ENCODE measurements at regions not wholly inside any gene's neighbourhood (a gene's known extent, or its start where the extent isn't known, plus 50 kb on each side); places are given as distances from the start of the nearest gene placed in this dataset.
"Not testable (repeated sequence)": the region's sequence is repeated elsewhere in the genome, so short reads cannot be mapped to it uniquely, and the experiment has no call there.

DNA sequence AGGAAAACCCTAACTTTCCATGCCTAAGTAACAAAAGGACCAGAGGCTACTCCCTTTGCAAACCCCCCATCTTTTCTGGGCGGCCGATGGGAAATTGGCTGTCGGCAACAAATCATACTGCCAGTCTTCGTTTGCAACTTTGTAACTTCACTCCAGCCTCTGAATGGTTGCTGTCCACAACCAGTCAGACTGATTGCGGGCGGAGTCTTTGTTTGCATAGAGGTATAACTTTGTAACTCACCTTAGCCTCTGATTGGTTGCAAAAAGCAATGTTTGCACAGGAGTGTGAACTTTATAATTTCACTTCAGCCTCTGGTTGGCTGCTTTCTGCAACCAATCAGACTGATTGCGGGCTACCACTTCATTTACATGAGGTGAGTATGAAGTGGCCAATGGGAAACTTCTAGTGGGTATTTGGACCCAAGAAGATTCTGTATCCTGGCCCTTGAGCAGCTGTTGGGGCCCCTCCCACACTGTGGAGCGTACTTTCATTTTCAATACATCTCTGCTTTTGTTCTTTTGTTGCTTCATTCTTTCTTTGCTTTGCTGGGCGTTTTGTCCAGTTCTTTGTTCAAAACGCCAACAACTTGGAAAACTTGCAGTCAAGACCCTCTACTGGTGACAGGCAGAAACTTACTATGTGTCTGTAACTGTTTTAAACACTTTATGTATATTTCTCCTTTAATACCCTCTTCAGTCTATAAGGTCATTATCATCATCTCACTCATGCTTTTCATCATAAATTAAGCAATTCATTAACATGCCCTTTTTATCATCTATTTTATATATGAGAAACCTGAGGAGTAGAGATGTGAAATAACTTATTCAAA is 55.8 kb upstream of the PPP1R12A start:
- TF ChIP-seq, protein P1, sequence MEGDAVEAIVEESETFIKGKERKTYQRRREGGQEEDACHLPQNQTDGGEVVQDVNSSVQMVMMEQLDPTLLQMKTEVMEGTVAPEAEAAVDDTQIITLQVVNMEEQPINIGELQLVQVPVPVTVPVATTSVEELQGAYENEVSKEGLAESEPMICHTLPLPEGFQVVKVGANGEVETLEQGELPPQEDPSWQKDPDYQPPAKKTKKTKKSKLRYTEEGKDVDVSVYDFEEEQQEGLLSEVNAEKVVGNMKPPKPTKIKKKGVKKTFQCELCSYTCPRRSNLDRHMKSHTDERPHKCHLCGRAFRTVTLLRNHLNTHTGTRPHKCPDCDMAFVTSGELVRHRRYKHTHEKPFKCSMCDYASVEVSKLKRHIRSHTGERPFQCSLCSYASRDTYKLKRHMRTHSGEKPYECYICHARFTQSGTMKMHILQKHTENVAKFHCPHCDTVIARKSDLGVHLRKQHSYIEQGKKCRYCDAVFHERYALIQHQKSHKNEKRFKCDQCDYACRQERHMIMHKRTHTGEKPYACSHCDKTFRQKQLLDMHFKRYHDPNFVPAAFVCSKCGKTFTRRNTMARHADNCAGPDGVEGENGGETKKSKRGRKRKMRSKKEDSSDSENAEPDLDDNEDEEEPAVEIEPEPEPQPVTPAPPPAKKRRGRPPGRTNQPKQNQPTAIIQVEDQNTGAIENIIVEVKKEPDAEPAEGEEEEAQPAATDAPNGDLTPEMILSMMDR (IDR thresholded peaks at IDR 0.05 in 4 of 5, conservative IDR thresholded peaks at IDR 0.05 in 1 of 5): not testable (repeated sequence)
- not testable (repeated sequence) for TF ChIP-seq POLR2A (IDR thresholded peaks at IDR 0.05)

Measured in gastrocnemius medialis (tissue), 4 donors.